NT2/D1 (cell line): ENCODE measurements at regions not wholly inside any gene's neighbourhood (a gene's known extent, or its start where the extent isn't known, plus 50 kb on each side); places are given as distances from the start of the nearest gene placed in this dataset.

Experiments
- DNase-seq: peaks from one replicate; pipeline ENCODE4 v3.0.0-alpha.2; 2011; ENCODE audit warnings: low read depth, low spot score
- H3K27me3 ChIP-seq: 2 replicates; pipeline ENCODE4 v1.6.0; 2011; ENCODE audit warnings: mild to moderate bottlenecking; ENCODE audit not compliant: insufficient read length, insufficient read depth
- H3K36me3 ChIP-seq: 2 replicates; pipeline ENCODE4 v1.6.1; 2011; ENCODE audit warnings: mild to moderate bottlenecking, low read length, mixed read lengths; ENCODE audit not compliant: insufficient read depth, insufficient read length
- H3K4me1 ChIP-seq: 2 replicates; pipeline ENCODE4 v1.5.1; 2011; ENCODE audit not compliant: insufficient read depth, insufficient read length
- H3K4me3 ChIP-seq: 2 replicates; pipeline ENCODE4 v1.5.1; 2011; ENCODE audit warnings: low read depth; ENCODE audit not compliant: insufficient read length
- H3K9ac ChIP-seq: 2 replicates; pipeline ENCODE4 v1.6.0; 2011; ENCODE audit warnings: low read depth; ENCODE audit not compliant: insufficient read length
- H3K9me3 ChIP-seq: 2 replicates; pipeline ENCODE4 v1.5.1; 2011; ENCODE audit warnings: mild to moderate bottlenecking, low read length; ENCODE audit not compliant: insufficient read depth
- SUZ12 ChIP-seq: IDR thresholded peaks from 2 replicates; pipeline ENCODE4 v1.6.1; 2011; ENCODE audit not compliant: insufficient read length, insufficient read depth; ENCODE audit errors: extremely low read depth
- YY1 ChIP-seq: IDR thresholded peaks from 2 replicates; pipeline ENCODE4 v1.6.1; 2011; ENCODE audit not compliant: insufficient read length, insufficient read depth
- ZNF274 ChIP-seq: IDR thresholded peaks from 2 replicates; pipeline ENCODE4 v1.6.1; 2011; ENCODE audit warnings: mild to moderate bottlenecking, low read depth, low read length

DNA sequence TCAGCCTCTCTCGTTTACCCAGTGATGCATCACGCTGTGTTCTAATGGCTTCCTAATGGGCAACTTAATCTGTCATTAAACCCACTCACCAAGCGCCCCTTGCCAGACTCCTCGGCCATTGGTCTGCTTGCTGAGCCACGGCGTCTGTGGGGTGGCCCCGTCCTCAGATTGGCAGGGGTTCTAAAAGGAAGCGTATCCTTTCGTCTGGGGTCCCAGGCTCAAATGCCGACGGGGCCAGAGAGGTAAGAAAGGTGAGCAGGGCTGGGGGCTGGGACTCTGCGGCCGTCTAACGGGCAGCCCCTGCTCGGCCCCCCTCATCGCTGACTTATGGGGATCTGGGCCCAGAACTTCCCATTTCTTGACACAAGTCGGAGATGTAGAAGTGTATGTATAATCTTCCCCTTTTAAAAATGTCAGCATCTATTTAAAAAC is 315.1 kb upstream of the PROK2 start:
- Histone ChIP-seq H3K4me3 (peak overlapping the region; percentile 55), H3K27me3 (peaks cover 34% of the 10 kb centered on the region), H3K36me3 (no peaks in the 10 kb centered on the region), H3K4me1 (peaks cover 5% of the 10 kb centered on the region), H3K9ac (peak overlapping the region; percentile 12), H3K9me3 (no peaks in the 10 kb centered on the region)
- TF ChIP-seq SUZ12 (no peak), YY1 (no peak), ZNF274 (no peak)
- no peak for DNase-seq

DNA sequence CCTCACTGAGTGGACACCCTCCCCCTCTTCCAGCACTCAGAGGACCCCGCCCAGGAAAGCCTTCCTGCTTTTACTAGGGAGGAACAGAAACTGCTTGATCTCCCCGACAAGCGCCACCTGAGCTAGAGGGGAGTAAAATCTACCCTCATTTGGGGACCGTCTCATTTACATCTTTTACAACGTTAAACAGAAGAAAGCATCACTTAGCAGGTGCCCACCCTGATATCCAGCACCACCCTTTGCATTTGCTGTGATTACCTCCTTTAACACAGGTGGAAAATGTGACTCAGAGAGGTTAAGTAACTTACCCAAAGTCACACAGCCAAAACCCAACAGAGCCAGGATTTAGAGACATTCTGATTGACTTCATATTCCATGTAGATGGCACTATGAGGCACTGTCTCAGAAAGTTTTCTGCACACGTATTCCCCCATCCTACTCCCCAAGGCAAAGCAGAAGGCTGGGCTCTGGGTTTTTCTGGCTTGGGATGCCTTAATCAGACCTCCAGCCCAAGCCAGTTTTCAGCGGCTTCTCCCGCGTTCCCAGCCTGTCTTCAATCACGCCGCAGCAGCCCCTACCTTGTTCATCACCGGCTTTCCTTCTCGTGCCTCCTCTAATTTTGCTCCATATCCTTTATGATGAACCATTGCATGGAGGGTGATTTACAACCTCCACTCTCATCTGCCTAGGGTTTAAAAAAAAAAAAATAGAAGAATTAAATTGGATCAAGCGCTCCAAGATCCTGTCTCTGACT is 314.6 kb upstream of the PROK2 start:
- no peaks in the 10 kb centered on the region for H3K36me3 ChIP-seq
- H3K27me3 ChIP-seq, result peaks cover 34% of the 10 kb centered on the region
- H3K4me1 ChIP-seq, result peaks cover 5% of the 10 kb centered on the region
- peak overlapping the region; percentile 55 for H3K4me3 ChIP-seq
- TF ChIP-seq SUZ12, result no peak
- TF ChIP-seq ZNF274, result no peak
- TF ChIP-seq YY1, result no peak
- no peaks in the 10 kb centered on the region for H3K9me3 ChIP-seq
- H3K9ac ChIP-seq, result no peak overlapping the region
- no peak for DNase-seq

DNA sequence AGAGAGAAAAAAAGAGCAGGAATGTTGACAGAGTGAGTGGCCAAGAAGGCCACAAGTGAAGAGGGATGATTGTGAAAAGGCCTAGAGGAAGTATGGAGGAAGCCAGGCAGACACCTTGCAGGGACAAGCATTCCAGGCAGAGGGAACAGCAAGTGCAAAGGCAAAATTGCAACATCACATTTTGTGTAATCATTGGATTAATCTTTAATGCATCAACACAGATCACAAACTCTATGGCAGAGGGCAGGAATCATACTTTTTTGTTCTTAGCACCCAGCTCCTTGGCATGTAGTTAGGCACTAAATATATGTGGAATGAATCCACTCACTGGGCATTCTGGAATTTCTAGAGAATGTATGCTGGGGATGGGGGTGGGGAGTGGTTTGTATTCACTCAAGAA is 312.1 kb upstream of the PROK2 start:
- H3K27me3 ChIP-seq, result peaks cover 30% of the 10 kb centered on the region
- no peak overlapping the region for H3K9ac ChIP-seq
- H3K4me1 ChIP-seq, result peaks cover 5% of the 10 kb centered on the region
- TF ChIP-seq SUZ12 (no peak), YY1 (no peak), ZNF274 (no peak)
- H3K36me3 ChIP-seq, result no peaks in the 10 kb centered on the region
- no peaks in the 10 kb centered on the region for H3K9me3 ChIP-seq
- DNase-seq, result no peak
- H3K4me3 ChIP-seq, result no peak overlapping the region

DNA sequence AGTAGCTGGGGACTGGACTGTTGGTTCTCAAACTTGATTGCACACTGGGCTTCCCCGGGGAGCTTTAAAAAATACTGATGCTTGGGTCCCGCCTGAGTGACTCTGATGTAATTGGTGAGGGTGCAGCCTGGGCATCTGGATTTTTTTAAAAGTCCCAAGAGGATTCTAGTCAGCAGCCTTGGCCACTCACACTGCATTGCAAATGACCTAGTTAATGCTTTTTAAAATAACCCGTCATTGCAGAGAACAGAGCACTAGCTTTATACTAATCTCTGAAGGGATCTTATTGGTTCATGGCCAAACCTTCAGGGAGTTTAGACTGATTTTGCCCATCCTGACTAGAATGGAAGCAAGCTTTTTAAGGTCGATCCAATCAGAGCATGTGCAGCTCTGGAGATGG is 310.6 kb upstream of the PROK2 start:
- H3K4me1 ChIP-seq, result peaks cover 2% of the 10 kb centered on the region
- no peaks in the 10 kb centered on the region for H3K36me3 ChIP-seq
- no peak overlapping the region for H3K4me3 ChIP-seq
- TF ChIP-seq SUZ12 (no peak), ZNF274 (no peak), YY1 (no peak)
- H3K9ac ChIP-seq, result no peak overlapping the region
- DNase-seq, result no peak
- H3K27me3 ChIP-seq, result peaks cover 19% of the 10 kb centered on the region
- no peaks in the 10 kb centered on the region for H3K9me3 ChIP-seq

DNA sequence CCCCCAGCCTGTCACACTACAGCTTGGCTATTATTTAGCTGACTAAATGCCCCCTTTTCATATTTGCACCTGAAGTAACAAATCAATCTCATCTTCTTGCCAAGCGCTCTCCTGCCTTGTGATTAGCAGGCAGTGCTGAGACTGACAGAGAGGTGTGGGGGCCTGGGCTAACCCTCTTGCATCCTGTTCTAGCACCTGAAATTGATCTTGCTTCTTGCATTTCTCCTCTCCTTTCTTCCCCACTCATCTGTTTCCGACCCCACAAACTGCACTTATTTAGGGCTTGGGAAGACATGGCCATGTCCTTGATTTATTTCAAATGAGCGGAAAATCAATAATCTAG is 309.0 kb upstream of the PROK2 start:
- no peak overlapping the region for H3K9ac ChIP-seq
- H3K36me3 ChIP-seq, result no peaks in the 10 kb centered on the region
- no peak overlapping the region for H3K4me3 ChIP-seq
- no peaks in the 10 kb centered on the region for H3K4me1 ChIP-seq
- H3K27me3 ChIP-seq, result peaks cover 6% of the 10 kb centered on the region
- H3K9me3 ChIP-seq, result no peaks in the 10 kb centered on the region
- no peak for DNase-seq
- TF ChIP-seq ZNF274 (no peak), YY1 (no peak), SUZ12 (no peak)

DNA sequence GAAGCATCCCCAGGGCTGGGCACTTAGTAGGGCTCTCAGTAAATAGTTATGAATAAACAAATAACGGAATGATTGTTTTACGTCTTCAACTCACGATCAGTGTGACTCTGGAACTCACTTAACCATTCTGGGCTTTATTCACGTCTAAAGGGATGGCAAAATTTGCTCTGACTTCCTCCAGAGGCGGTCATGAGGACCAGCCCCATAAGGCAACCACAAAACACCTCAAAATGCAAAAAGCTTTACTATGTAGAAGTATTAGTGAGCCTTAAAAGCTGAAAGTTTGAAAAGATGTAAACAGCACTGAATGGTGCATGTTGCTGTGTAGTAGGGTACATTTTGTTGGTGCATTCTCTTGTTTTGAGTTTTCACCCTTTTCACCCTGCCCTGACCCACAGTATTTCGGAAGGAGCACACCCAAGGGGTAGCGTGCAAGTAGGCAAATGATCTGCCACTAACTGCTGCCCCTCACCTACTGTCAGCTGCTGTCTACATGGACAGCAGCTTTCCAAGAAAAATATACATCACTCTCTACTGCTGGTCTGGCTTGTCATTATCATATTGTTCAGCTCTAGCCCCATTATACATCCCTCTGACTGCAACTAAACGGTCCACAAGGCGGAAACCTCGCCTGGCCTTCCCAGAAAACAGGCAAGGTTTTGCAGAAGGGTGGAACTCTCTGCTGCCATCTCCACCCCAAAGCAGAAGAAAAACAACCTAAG is 308.5 kb upstream of the PROK2 start:
- H3K27me3 ChIP-seq, result peaks cover 2% of the 10 kb centered on the region
- no peaks in the 10 kb centered on the region for H3K36me3 ChIP-seq
- H3K9me3 ChIP-seq, result no peaks in the 10 kb centered on the region
- TF ChIP-seq YY1 (no peak), SUZ12 (no peak)
- no peak overlapping the region for H3K9ac ChIP-seq
- H3K4me3 ChIP-seq, result no peak overlapping the region
- DNase-seq, result no peak
- no peaks in the 10 kb centered on the region for H3K4me1 ChIP-seq

DNA sequence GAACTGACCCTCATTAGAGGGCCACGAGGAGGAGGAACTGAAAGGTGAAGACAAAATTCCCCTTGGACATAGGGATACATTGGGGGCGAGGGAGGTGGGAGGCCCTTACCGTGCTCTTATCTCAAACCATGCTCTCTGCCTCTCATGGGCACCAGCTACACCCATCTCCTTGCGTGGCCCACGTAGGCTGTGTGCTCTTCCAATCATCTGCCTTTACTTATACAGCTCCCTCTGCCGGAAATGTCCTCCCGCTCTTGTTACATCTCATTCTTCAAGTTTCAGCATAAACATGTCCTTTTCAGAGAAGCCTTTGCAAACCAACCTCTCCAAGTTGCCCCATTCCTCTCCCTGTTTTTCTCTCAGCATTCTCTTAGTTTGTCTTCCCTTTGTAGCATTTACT is 307.8 kb upstream of the PROK2 start:
- H3K9ac ChIP-seq, result no peak overlapping the region

More for the DNA sequence above, 307.8 kb upstream of the PROK2 start:
- no peak for DNase-seq
- no peak overlapping the region for H3K4me3 ChIP-seq
- TF ChIP-seq SUZ12, result no peak
- TF ChIP-seq YY1, result no peak
- TF ChIP-seq ZNF274, result no peak
- H3K9me3 ChIP-seq, result no peaks in the 10 kb centered on the region
- no peaks in the 10 kb centered on the region for H3K4me1 ChIP-seq
- H3K36me3 ChIP-seq, result no peaks in the 10 kb centered on the region
- H3K27me3 ChIP-seq, result no peaks in the 10 kb centered on the region
